ENCODE measurements at regions not wholly inside any gene's neighbourhood (a gene's known extent, or its start where the extent isn't known, plus 50 kb on each side); places are given as distances from the start of the nearest gene placed in this dataset.
"Not testable (repeated sequence)": the region's sequence is repeated elsewhere in the genome, so short reads cannot be mapped to it uniquely, and the experiment has no call there.

DNA sequence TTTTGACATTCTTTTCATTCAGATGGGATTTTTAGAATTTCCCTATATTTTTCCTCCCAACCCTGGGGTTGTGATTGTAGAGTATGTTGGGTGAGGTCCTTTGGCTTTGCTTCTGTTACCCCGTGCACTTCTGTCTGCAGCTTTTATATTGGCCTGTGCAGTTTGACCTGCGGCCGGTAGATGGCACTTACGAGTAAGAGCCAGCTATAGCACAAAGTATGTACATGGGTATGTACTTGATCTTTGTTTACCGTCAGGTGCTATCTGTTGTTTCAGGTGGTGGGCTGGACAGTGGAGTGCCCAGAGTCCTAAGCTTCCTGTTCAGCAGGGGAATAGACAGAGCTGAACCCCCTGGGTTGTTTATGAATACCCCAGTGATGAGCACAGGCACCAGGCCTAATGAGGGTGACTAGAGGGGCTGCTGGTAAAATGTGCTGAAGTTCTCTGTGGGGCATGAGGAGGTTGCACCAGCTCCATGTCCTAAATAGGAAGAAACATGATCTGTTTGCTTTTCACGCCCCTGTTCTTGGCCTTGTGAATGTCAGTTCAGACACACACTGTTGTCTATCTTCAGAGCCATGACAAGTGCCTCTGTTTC is 58.9 kb upstream of the THUMPD2 start:
- no peak for DNase-seq (ENCODE audit: extremely low spot score, unreplicated experiment)
- H3K4me1 Mint-ChIP-seq (ENCODE audit: unreplicated experiment): no peaks in the 10 kb centered on the region
- no peak overlapping the region for H3K4me3 Mint-ChIP-seq (ENCODE audit: unreplicated experiment)
- no peak overlapping the region for H3K27ac Mint-ChIP-seq (ENCODE audit: unreplicated experiment)
- H3K27me3 Mint-ChIP-seq (ENCODE audit: unreplicated experiment): peaks cover 29% of the 10 kb centered on the region
- H3K36me3 Mint-ChIP-seq (ENCODE audit: unreplicated experiment): peaks cover 4% of the 10 kb centered on the region
- H3K9me3 Mint-ChIP-seq (ENCODE audit: unreplicated experiment): peaks cover 24% of the 10 kb centered on the region
- TF ChIP-seq, protein P1, sequence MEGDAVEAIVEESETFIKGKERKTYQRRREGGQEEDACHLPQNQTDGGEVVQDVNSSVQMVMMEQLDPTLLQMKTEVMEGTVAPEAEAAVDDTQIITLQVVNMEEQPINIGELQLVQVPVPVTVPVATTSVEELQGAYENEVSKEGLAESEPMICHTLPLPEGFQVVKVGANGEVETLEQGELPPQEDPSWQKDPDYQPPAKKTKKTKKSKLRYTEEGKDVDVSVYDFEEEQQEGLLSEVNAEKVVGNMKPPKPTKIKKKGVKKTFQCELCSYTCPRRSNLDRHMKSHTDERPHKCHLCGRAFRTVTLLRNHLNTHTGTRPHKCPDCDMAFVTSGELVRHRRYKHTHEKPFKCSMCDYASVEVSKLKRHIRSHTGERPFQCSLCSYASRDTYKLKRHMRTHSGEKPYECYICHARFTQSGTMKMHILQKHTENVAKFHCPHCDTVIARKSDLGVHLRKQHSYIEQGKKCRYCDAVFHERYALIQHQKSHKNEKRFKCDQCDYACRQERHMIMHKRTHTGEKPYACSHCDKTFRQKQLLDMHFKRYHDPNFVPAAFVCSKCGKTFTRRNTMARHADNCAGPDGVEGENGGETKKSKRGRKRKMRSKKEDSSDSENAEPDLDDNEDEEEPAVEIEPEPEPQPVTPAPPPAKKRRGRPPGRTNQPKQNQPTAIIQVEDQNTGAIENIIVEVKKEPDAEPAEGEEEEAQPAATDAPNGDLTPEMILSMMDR (IDR thresholded peaks at IDR 0.05): peak; percentile 68

DNA sequence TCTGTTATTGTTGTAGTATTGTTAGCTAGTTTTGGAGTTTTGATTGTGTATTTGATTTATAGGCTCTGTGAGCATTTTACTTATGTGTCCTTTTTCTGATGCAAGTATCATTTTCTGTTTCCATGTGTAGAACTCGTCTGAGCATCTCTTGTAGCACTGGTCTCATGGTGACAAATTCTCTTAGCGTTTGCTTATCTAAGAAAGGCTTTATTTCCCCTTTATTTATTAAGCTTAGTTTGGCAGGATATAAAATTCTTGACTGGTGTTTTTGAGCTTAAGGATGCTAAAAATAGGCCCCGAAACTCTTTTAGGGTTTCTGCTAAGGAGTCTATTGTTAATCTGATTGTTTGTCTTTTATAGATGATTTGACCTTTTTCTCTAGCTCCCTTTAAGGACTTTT is 57.6 kb upstream of the THUMPD2 start:
- DNase-seq (ENCODE audit: extremely low spot score, unreplicated experiment): no peak
- peaks cover 37% of the 10 kb centered on the region for H3K27me3 Mint-ChIP-seq (ENCODE audit: unreplicated experiment)
- no peaks in the 10 kb centered on the region for H3K4me1 Mint-ChIP-seq (ENCODE audit: unreplicated experiment)
- H3K9me3 Mint-ChIP-seq (ENCODE audit: unreplicated experiment): peaks cover 24% of the 10 kb centered on the region
- TF ChIP-seq, protein P1 (IDR thresholded peaks at IDR 0.05): no peak
- peaks cover 4% of the 10 kb centered on the region for H3K36me3 Mint-ChIP-seq (ENCODE audit: unreplicated experiment)
- H3K4me3 Mint-ChIP-seq (ENCODE audit: unreplicated experiment): no peak overlapping the region
- no peak overlapping the region for H3K27ac Mint-ChIP-seq (ENCODE audit: unreplicated experiment)

DNA sequence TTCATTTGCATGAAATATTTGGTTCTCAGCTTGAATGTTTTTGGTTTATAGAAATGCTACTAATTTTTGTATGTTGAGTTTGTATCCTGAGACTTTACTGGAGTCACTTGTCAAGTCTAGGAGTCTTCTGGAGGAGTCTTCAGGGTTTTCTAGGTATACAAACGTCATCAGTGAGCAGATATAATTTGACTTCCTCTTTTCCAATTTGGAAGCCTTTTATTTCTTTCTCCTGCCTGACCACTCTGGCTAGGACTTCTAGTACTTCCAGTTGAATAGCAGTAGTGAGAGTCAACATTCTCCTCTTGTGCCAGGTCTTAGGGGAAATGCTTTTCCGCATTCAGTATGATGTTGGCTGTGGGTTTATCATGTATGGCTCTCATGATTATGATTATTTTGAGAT is 55.4 kb upstream of the THUMPD2 start:
- H3K27ac Mint-ChIP-seq (ENCODE audit: unreplicated experiment): no peak overlapping the region
- TF ChIP-seq, protein P1 (IDR thresholded peaks at IDR 0.05): no peak
- H3K9me3 Mint-ChIP-seq (ENCODE audit: unreplicated experiment): peaks cover 24% of the 10 kb centered on the region
- peaks cover 42% of the 10 kb centered on the region for H3K27me3 Mint-ChIP-seq (ENCODE audit: unreplicated experiment)
- H3K36me3 Mint-ChIP-seq (ENCODE audit: unreplicated experiment): peaks cover 4% of the 10 kb centered on the region
- no peaks in the 10 kb centered on the region for H3K4me1 Mint-ChIP-seq (ENCODE audit: unreplicated experiment)
- no peak overlapping the region for H3K4me3 Mint-ChIP-seq (ENCODE audit: unreplicated experiment)
- no peak for DNase-seq (ENCODE audit: extremely low spot score, unreplicated experiment)

DNA sequence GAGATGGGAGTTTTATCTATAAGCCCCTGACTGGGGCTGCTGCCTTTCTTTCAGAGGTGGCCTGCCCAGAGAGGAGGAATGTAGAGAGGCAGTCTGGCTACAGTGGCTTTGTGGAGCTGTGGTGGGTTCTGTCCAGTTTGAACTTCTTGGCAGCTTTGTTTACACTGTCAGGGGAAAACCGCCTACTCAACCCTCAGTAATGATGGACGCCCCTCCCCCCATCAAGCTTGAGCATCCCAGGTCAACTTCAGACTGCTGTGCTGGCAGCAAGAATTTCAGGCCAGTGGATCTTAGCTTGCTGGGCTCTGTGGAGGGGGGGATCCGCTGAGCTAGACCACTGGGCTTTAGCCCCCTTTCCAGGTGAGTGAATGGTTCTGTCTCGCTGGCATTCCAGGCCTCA is 51.6 kb upstream of the THUMPD2 start:
- peaks cover 70% of the 10 kb centered on the region for H3K27me3 Mint-ChIP-seq (ENCODE audit: unreplicated experiment)
- peaks cover 10% of the 10 kb centered on the region for H3K9me3 Mint-ChIP-seq (ENCODE audit: unreplicated experiment)
- not testable (repeated sequence) for H3K4me1 Mint-ChIP-seq (ENCODE audit: unreplicated experiment); H3K4me3 Mint-ChIP-seq (ENCODE audit: unreplicated experiment); H3K36me3 Mint-ChIP-seq (ENCODE audit: unreplicated experiment); DNase-seq (ENCODE audit: extremely low spot score, unreplicated experiment); H3K27ac Mint-ChIP-seq (ENCODE audit: unreplicated experiment)

Data from osteocyte (in vitro differentiated cells).